Caki2 (cell line): ENCODE measurements at regions not wholly inside any gene's neighbourhood (a gene's known extent, or its start where the extent isn't known, plus 50 kb on each side); places are given as distances from the start of the nearest gene placed in this dataset.

Experiments used
- DNase-seq: peaks from one replicate; pipeline ENCODE4 v3.0.0-alpha.2; 2015; ENCODE audit warnings: low read depth
- in situ Hi-C: cut with HindIII; loops from 2 replicates; pipeline ENCODE4 v1.10.0; 2016; ENCODE audit warnings: low sequenced_read_pairs, low pct_unique_long_range_greater_than_20kb, mixed read lengths

DNA sequence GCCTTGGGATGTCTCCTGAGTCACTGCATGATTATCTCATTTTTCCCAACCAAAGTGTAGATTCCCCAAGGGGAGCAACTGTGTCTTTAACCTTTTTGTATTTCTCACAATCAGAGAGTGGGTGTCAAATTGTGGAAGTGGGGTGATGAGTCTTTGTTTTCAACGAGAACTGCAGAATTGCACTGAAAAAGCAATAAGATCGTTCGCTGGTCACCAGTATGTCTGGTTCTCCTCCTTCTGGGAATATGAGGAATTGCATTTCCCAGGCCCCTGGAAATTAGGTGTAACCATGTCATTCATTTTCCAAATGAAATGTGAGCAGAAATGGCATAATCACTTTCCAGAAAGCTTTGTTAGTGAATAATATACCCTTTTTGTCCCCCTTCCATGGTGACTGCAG lies 326.9 kb downstream of the GPAM start:
- no peak for DNase-seq
- in situ Hi-C loops, result no loop called here

DNA sequence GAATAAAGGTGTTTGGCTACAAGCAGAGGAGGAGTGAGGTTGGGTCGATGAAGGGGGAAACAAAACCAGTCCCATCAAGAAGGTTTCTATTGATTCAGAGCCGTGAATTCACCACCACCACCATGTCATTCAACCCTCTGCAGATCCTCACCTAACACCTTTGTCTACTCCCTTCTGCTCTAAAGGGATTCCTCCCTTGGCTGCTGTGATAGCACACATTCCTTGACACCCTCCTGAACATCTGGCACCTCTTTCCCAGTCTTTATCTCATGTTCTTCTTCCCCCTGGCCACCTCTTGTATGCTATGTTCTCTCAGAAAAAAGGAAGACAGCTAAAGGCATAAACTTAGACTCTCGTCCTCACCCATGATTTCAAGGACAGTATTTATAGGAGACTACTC lies 318.0 kb downstream of the GPAM start:
- in situ Hi-C loops, result no loop called here
- DNase-seq, result no peak

- in situ Hi-C loops, result no loop called here
- no peak for DNase-seq
These were observed 312.1 kb downstream of the GPAM start for GRCh38 chr10:111871458-111871857.

- no peak for DNase-seq
- in situ Hi-C loops, result no loop called here
These were observed 311.0 kb downstream of the GPAM start for GRCh38 chr10:111872591-111872990.

- DNase-seq, result no peak
- in situ Hi-C loops, result no loop called here
These were observed 310.5 kb downstream of the GPAM start for GRCh38 chr10:111873041-111873440.

- in situ Hi-C loops, result no loop called here
These were observed 309.9 kb downstream of the GPAM start for GRCh38 chr10:111873621-111874135.

DNA sequence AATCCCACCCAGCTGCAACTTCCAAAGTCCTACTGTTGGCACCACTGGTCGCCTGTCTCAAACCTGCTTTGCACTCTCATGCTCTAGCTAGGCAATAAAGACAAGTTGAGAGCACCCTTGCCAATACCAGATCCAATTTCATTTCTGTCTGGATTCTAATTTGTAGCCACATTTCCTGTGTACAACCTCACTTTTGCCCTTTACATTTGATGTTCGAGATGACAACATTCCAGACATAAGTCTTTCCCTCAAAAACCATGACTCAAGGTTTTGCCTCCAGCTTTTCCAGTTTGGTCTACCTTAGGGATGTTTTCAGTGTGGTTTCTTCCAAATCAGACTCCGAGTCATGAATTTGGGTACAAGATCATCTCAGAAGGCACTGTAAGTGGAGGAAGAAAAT lies 309.0 kb downstream of the GPAM start:
- DNase-seq, result no peak
- in situ Hi-C loops, result no loop called here

More at GRCh38 chr10:111873621-111874135, 309.9 kb downstream of the GPAM start:
- no peak for DNase-seq

GRCh38 chr10:111875725-111876124 lies 307.8 kb downstream of the GPAM start:
- no peak for DNase-seq
- in situ Hi-C loops, result no loop called here

DNA sequence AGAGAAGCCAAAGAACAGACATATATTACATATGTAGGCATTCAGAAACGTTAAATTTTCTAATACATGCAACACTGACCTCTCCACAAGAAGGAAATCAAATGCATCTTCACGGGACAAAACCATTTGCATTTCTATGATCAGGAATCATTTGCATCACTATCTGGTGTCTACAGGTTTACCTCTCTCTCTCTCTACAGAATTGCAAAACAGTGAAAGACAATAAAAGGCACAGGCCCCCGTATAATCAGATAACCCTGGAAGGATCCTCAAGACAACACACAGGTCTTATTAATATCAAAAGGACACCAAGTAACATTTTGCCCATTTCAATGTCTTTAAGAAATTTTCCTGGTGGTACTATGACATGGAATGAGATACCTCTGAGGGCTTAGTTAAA lies 306.3 kb downstream of the GPAM start:
- in situ Hi-C loops, result no loop called here
- DNase-seq, result no peak

- in situ Hi-C loops, result no loop called here
These were observed 303.6 kb downstream of the GPAM start for GRCh38 chr10:111879969-111880368.

DNA sequence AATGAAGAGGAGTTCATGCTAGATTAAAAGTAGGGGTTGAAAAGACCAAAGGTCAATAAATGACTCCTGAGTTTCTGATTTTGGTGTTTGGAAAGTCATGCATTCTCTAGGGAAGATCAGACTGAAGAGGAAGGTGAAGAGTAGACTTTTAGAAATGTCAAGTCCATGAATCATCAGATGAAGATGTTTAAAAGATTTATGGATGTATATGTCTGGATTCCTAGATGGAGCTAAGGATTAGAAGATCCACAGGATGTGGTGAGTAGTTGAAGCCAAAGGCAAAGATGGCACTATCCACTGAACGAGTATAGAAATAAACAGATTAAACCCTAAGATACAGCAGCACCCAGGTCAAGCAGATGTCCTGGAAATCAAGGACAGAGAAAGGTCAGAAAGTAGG lies 298.5 kb downstream of the GPAM start:
- no peak for DNase-seq
- in situ Hi-C loops, result no loop called here

More at GRCh38 chr10:111879969-111880368, 303.6 kb downstream of the GPAM start:
- no peak for DNase-seq

GRCh38 chr10:111885919-111886318 lies 297.6 kb downstream of the GPAM start:
- DNase-seq, result no peak
- in situ Hi-C loops, result no loop called here

- no peak for DNase-seq
- in situ Hi-C loops, result no loop called here
These were observed 296.3 kb downstream of the GPAM start for GRCh38 chr10:111887266-111887665.

- in situ Hi-C loops, result no loop called here
- DNase-seq, result no peak
These were observed 293.5 kb downstream of the GPAM start for GRCh38 chr10:111890046-111890445.

DNA sequence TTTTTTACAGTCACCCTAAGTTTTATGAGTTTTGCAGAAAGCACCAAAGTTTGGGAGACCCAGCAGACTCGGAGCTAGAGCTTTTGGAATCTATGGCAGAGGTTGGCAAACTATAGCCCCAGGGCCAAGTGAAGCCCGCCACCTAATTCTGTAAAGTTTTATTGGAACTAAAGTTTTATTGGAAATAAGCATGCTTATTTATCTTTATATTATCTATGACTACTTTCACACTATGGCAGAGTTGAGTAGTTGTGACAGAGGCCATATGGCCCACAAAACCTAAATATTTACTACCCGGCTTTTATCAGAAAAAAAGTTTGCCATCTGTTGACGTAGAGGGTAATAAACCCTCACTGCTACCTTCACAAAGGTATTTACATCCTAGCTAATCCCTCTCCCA lies 267.6 kb downstream of the GPAM start:
- in situ Hi-C loops, result no loop called here
- no peak for DNase-seq

GRCh38 chr10:111921821-111922220 lies 261.7 kb downstream of the GPAM start:
- DNase-seq, result no peak
- in situ Hi-C loops, result no loop called here

DNA sequence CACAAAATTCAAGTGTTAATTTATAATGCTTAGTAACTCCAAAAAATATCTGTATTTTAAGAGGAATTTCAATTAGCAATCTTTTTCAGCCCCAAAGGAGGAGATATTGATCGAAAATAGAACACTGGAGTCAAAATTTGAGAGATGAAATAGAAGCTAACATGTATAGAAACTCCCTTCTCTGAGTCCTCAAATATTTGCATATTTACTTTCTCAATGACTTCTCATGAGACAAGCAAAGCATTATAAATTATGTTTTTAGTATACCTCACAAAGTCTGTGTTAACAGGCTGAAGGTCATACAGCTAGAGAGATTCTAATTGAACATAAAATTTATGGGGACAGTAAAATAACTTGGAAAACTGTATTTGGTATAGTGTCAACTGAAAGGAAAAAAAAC lies 260.5 kb downstream of the GPAM start:
- in situ Hi-C loops, result no loop called here
- no peak for DNase-seq

- in situ Hi-C loops, result no loop called here
- no peak for DNase-seq
These were observed 257.3 kb downstream of the GPAM start for GRCh38 chr10:111926286-111926685.

DNA sequence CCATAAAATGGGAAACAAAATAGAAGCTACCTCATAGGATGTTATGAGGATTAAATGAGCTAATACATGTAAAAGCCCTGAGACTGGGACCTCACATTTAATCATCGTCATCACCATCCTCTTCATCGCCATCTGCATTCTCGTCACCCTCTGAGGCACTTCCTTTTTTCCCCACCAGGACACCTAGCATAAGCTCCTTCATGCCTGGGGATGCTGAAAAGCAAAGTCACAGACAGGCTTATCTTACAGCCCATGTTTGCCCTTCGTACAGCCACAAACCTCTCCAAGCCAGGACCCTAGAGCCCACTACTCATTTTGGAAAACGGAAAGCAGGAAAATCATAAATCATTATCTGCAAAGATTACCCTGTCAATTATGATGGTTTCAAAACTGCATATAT lies 249.6 kb downstream of the GPAM start:
- no peak for DNase-seq
- in situ Hi-C loops, result no loop called here

GRCh38 chr10:111934931-111935330 lies 248.6 kb downstream of the GPAM start:
- no peak for DNase-seq
- in situ Hi-C loops, result no loop called here

GRCh38 chr10:111936143-111936542 lies 247.4 kb downstream of the GPAM start:
- in situ Hi-C loops, result no loop called here
- DNase-seq, result no peak
